ENCODE measurements at regions not wholly inside any gene's neighbourhood (a gene's known extent, or its start where the extent isn't known, plus 50 kb on each side); places are given as distances from the start of the nearest gene placed in this dataset.

- DNase-seq (ENCODE audit: low read depth, low spot score) = no peak
Measured at GRCh38 chr16:54679531-54679930, 251.1 kb upstream of the IRX5 start.

- DNase-seq (ENCODE audit: low read depth, low spot score) = no peak
Measured at GRCh38 chr16:54677308-54677950, 253.2 kb upstream of the IRX5 start.

GRCh38 chr16:54673313-54673712 is 257.4 kb upstream of the IRX5 start:
- DNase-seq (ENCODE audit: low read depth, low spot score) = no peak

GRCh38 chr16:54672500-54672899 is 258.2 kb upstream of the IRX5 start:
- no peak for DNase-seq (ENCODE audit: low read depth, low spot score)

GRCh38 chr16:54657709-54658102 is 273.0 kb upstream of the IRX5 start:
- no peak for DNase-seq (ENCODE audit: low read depth, low spot score)

- DNase-seq (ENCODE audit: low read depth, low spot score) = no peak
Measured at GRCh38 chr16:54657058-54657708, 273.5 kb upstream of the IRX5 start.

DNA sequence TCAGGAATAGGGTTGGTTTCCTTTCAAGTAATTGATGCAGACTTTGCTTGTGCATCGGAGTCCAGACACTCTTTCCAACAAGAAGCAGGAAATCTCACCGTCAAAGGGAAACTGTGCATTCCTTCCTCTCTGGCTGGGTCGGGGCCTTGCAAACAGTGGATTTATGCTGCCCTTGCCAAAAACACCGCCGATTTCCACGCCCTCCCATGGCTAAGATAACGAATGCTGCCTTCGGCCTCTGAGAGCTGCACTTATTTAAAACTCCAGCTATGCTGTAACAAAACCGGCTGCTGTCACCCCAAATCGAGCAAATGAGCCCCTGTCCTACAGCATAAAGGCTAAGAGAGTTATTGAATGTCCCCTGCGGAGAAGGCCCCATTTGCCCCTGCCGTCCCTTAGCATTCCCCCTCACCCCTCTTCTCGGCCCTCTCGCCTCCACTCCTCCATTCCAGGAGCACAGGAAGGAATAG is 275.5 kb upstream of the IRX5 start:
- DNase-seq (ENCODE audit: low read depth, low spot score) = peak; percentile 10

DNA sequence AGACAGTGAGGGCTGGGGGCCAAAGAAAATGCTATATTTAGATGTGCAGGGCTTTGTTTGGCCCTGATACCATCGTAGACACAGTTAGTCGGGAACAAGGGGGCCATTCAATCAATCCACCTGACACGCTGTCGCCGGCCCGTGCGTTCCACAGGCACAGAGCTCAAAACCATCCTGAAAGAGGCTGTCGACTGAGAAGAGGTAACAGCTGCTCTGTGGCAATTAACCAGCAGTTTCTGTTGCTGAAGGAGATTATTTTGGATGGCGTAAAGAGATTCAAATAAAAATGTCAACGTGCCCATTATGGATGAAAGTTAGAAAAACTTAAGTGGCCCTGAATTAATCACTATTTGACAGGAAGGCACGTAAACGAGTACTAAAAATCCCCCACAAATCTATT is 276.2 kb upstream of the IRX5 start:
- DNase-seq (ENCODE audit: low read depth, low spot score) = no peak

GRCh38 chr16:54652201-54652770 is 278.4 kb upstream of the IRX5 start:
- DNase-seq (ENCODE audit: low read depth, low spot score) = no peak

DNA sequence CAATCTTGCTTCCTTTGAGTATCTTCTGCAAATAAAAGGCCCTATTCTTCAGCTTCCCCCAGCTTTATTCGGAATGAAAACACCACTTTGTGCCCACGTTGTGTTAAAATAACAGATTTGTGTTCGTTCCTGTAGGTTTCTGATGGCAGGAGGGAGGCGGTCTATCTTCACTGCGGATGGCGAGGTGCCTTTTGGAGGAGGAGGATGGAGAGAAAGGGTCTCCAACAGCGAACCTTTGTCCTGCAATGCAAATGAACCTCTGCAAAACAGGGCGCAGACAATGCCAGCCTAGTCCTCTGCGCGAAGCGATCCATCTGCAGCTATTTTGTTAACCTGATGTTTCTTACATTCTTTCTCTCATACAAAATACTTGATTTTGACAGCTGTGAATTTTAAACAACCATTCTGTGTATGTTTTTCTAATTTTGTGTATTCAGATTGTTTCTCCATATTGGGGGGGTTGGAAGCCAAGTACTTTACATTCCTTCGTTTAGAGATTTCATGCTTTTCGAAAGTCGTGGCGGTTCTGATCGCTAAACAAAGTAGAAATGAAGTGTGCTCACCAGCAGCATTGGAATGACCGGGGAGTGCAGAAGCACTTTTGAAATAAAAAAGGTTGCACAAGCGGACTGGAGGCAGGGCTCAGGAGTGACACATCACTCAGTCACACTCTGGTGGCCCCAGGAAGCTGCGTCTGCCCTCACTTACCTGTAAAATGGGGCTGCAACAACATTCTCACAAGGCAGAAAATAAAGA is 279.0 kb upstream of the IRX5 start:
- no peak for DNase-seq (ENCODE audit: low read depth, low spot score)

DNA sequence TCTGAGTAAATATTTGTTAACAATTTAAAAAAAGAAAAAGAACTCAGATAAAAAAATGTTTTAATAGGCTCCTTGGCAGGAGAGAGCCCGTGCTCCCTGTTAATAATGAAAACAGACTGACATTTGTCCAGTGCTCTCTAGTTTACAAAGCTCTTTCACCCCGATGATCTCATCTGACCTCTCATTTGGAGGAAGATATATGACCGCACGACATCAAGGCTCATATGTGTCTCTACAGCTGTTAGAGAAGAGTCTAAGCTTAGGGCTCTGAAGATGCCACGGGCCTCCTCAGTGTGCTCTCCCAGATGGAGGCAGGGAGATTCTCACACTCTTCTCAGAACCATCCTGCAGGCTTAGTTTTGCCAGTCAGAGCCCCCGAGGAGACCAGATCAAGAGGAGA is 280.8 kb upstream of the IRX5 start:
- no peak for DNase-seq (ENCODE audit: low read depth, low spot score)

- no peak for DNase-seq (ENCODE audit: low read depth, low spot score)
Measured at GRCh38 chr16:54648575-54648974, 282.1 kb upstream of the IRX5 start.

DNA sequence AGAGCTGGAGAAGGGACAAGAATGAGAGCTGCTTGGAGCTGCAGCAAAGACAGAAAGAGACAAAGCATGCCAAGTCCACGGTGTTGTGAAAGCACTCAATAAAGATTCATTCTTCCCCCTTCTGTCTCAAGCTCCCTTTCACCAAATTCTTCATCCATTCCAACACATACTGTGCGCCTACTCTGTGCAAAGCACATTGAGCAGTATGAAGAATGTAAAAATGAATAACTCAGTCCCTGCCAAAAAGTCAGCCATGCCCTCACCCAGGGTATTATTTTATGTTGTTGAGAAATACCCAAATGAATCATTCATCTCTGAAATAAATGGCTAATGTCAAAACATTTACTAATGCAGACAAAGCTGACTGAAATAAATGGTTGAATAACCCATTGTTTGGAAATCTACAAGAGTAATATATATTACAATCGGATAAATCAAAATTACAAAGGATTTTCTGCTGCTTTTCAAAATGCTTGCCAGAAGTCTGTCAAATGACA is 282.9 kb upstream of the IRX5 start:
- DNase-seq (ENCODE audit: low read depth, low spot score) = no peak

DNA sequence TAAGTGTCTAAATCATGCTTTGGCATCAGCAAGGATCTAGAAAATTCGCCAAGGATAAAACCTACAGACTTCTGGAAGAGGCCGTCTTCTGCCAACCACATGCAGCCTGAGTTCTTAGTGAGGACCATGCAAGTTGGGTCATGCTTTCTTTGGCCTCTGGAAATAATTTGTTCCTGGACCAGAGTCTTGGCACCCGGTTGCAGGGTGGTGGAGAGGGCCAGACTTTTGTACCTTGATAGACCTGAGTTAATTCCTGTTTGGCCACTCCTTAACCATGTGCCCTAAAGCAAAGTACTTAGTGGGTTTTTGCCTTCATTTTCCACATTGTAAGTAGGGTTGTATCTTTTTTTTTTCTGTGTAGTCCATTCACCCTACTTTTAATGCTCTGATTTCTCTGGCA is 283.4 kb upstream of the IRX5 start:
- DNase-seq (ENCODE audit: low read depth, low spot score) = no peak

- no peak for DNase-seq (ENCODE audit: low read depth, low spot score)
Measured at GRCh38 chr16:54645345-54645744, 285.3 kb upstream of the IRX5 start.

DNA sequence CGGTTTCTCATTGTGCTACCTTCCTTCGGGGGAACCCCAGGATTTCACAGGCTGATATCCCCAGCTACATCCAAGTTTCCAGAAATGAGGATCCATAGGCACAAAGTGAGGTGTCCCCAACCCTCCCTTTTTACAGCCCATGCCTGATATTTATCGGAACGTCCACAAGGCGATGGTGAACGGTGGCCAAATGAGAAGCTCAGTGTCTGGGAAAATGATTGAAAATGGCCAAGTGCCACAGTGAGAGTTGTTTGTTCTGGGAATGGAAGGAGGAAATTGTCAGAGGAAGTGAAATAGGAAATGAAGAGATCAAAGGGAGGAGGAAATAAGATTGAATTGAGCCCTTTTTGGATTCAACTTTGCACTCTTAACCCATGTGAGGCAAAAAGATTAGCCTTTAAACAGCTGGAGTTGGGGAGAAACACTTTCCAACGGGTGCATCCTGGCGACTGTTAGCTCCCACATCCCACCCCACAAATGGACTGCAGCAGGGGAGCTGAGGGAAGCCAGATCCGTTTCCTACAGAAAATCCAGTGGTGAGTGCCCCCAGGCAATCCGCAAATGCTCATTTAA is 294.4 kb upstream of the IRX5 start:
- no peak for DNase-seq (ENCODE audit: low read depth, low spot score)

GRCh38 chr16:54633943-54634362 is 296.7 kb upstream of the IRX5 start:
- no peak for DNase-seq (ENCODE audit: low read depth, low spot score)

DNA sequence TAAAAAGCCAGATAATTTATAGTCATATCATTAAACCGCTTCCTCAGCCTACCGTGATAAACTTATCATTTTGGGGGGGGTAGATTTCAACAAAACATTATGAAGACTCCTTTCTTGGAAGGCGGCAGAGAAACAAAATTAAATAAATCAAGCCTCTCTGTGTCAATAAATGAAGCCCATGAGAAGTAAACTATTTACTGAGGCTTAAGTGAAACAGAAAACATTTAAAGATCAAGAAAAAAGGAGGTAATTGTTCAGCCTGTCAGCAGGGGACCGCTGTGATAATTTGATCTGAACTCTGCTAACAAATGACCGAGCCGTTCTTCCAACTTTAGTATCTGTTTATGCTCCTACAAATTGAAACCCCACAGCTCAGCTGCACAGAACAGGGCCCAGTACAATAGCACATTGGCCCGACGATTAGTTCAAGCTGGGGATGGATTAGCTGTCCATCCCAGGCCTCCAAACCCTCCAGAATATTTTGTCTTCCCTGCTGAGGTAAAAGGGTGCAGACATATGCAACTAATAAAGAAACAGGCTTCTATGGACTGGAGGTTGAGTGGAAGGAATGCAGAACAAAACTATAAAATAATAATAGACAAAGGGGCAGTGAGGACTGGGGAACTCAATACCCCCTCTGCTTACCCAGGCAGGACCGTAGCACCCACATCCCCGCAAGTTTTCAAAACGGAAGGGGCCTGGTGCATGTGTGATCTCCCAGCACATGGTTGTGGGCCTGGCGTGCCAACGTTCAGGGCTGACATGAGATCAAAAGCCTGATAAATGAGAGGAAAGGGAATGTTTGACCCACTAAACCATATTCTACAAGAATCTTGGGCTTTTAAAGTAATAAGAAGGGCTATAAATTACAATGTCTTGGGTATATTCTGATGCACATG is 298.1 kb upstream of the IRX5 start:
- no peak for DNase-seq (ENCODE audit: low read depth, low spot score)

DNA sequence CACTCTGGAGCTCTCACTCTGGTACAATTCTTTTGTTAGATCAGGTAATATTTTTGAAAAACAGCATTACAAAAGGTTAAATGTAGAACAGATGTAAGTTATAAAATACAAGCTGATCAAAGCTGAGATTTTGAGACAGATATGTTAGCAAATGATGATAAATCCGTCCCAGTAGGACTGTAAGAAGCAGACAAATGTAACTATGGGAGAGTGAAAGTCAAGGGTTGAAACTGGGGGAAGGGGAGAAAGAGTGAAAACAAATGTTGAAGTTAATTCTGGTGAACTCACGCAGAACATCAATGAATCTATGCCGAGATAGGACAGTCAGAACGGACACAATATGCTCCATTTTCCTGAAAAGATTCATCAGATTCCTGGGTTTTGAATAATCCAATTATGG is 298.9 kb upstream of the IRX5 start:
- DNase-seq (ENCODE audit: low read depth, low spot score) = no peak

GRCh38 chr16:54630284-54630967 is 300.2 kb upstream of the IRX5 start:
- no peak for DNase-seq (ENCODE audit: low read depth, low spot score)
